GM19468 (cell line): ENCODE measurements at regions not wholly inside any gene's neighbourhood (a gene's known extent, or its start where the extent isn't known, plus 50 kb on each side); places are given as distances from the start of the nearest gene placed in this dataset.

Experiments used
- ATAC-seq: cut with Tn5 transposase; IDR thresholded peaks from one replicate; pipeline ENCODE4 v1.9.1; 2021; ENCODE audit warnings: mild to moderate bottlenecking, moderate library complexity, moderate number of reproducible peaks; ENCODE audit not compliant: unreplicated experiment; ENCODE audit errors: extremely low read depth

DNA sequence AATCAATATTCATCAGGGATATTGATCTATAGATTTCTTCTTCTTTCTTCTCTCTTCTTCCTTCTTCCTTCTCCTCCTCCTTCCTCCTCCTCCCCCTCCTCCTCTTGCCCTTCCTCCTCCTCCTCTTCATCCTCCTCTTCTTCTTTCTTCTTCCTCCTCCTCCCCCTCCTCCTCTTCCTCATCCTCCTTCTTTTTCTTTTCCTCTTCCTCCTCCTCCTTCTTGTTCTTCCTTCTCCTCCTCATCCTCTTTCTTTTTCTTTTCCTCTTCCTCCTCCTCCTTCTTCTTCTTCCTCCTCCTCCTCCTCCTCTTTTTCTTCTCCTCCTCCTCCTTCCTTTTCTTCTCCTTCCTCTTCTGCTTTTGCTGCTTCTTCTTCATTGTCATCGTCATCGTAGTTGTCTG lies 52.4 kb upstream of the SERINC1 start:
- ATAC-seq, result no peak

DNA sequence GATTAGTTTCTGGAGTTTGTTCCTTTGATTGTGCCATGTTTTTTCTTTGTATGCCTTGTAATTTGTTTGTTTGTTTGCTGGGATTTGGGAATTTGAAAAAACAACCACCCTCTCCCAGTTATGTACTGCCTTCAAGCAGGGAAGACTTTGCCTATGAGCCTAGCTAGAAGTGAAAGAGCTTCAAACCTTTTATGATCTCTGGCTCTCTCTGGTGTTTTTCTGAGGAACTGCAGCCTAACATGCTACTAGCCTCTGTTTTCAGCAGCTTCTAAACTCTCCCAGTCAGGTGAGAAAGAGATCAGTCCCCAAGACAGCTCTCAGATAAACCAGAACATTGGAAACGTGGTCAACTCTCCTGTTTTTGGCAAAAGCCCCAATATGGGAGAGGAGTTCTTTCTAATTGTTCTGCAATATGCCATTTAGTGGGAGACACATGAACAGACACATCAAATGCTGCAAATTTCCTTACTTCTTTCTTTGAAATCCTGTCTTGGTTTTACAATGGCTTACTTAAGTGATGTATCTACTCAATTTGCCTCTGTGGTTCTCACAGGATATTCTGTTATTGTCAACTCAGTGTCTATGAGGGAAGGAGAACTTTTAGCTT lies 58.9 kb upstream of the SERINC1 start:
- ATAC-seq, result peak; percentile 89

DNA sequence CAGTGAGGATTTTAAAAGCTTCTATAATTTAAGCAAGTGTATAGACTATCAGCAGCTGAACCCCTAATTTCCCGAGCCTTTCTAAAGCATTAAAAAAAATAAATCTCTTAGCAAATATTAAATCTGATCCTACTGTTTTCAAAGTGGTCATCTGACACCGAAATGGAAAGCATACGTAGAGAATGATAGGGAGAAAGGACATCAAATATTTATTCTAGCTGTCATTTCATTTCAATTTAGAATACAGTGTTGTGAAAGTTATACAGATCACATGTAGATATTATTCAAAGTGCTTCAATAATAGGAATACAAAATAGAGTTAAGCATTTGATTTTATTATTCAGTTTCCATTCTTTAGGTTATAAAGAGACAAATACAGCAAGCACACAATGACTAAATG lies 61.9 kb upstream of the PKIB start:
- no peak for ATAC-seq

DNA sequence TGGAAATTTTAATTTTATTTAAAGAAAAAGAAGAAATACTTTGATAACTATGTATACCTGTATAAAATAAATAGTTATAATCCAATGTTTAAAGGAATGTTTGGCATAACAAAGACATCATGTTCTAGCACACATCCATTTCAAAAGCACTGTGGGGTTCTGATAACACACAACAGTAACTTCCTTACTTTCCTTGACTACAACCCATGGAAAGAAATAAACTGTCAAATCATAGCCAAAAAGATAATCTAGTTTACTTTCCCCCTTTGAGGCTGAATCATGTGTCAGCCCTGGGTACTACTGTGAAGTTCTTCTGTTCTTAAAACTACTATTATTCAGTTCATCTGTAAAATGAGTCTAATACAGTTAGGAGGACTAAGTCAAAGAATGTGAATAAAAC lies 61.4 kb upstream of the PKIB start:
- ATAC-seq, result no peak

DNA sequence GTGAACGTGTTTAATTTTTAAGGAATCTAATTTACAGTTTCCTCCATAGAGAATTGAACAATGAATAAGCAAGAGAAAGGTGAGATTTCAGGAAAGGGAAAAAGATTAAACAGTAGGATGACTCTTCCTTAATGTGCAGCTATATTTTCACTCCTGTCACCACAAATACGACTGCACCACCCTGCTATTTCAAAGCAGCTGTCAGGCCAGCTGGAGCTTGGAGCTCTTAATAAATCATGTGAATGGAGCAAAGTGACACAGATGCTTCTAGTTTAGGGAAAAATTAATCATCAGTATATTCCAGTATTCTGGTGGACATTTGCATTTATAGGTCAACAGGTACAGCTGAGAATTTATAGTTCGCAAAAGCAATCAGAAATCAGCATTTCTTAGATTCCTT lies 56.5 kb upstream of the PKIB start:
- ATAC-seq, result no peak

DNA sequence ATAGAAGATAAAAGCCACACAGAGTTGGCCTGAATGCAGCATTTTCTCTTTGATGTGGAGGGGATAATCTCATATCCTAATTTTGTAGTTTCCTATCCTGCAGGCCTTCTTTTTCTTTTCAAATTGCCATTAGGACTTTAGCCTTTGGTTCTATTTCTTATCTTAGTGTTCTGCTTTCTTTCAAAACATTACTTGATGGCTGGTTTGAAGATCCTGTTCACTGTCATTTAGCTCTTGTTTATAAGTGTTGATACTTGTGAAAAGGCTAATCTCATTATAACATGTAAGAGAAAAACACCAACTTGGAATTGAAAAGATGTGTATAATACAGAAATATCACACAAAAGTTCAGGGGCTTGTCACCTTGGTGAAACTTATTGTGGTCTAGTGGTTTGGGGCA lies 54.6 kb upstream of the PKIB start:
- no peak for ATAC-seq

DNA sequence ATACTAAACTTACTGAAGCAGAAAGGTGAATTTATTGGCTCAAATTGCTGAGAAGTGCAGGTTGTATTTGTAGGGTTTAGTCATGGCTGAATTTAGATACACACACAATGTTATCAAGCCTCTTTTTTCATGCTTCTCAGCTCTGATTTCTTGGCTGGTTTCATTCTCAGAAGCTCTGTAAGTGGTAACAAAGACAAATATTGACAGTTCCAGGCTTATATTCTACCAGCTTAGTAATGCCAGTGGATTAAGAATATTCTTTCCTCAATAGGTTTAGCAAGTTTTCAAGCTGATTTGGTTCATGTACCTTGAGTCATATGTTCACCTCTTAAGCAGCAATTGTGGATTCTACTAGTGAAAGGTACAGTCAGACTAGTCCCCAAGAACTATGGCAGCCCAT lies 52.1 kb upstream of the PKIB start:
- ATAC-seq, result no peak
